K562 (cell line): ENCODE measurements at regions not wholly inside any gene's neighbourhood (a gene's known extent, or its start where the extent isn't known, plus 50 kb on each side); places are given as distances from the start of the nearest gene placed in this dataset.

Source experiments
- ATAC-seq: fragments of 200-7000 bp; cut with Tn5 transposase; 3 replicates; pipeline ENCODE4 v1.9.1; 2020; ENCODE audit warnings: moderate library complexity
- BruUV-seq: library from RNA; stranded (reverse); fragments of 400-500 nt; replicated peaks from 2 replicates; lab custom pipeline; 2021; lab: Mats Ljungman, UMichigan
- CTCF ChIA-PET: fragments of 300-600 bp; formaldehyde crosslinking; extraction: SDS; loops from one replicate; lab custom pipeline; 2021; ENCODE audit warnings: low intra/inter-chr PET ratio; lab: Yijun Ruan, JAX
- POLR2A ChIA-PET: fragments of 300-600, 350-650 bp; sonication (Branson Sonifier 250); formaldehyde crosslinking; extraction: SDS; loops from one replicate; lab custom pipeline; 2021; ENCODE audit warnings: antibody characterized with exemption, inconsistent platforms; lab: Yijun Ruan, JAX
- DNase-seq, 4 experiments: peaks; one replicate each; pipeline versions ENCODE4 v3.0.0 to v3.0.0-alpha.2; 2011 to 2018; ENCODE audit warnings: low spot score in 3 of 4, mixed read lengths in 3 of 4; ENCODE audit errors: extremely low read depth in 1 of 4
- FAIRE-seq: peaks from 2 replicates; lab custom pipeline; 2011; peaks lifted over from hg19 to GRCh38; lab: Jason Lieb, UNC
- H2AFZ ChIP-seq: 2 replicates; pipeline ENCODE4 v1.6.0; 2011; ENCODE audit warnings: low read depth, low read length, control low read depth, inconsistent platforms
- H3K27ac ChIP-seq: fragments of 200-600 bp; 3 replicates; pipeline ENCODE4 v1.8.0; 2011; ENCODE audit warnings: low read depth, mild to moderate bottlenecking, control low read depth, inconsistent platforms, low read length, moderate library complexity, mixed read lengths; ENCODE audit errors: extremely low read depth
- H3K27me3 ChIP-seq, 2 experiments: fragments of 300-600 bp in 1 of 2; 2 replicates in 1 of 2; 3 replicates in 1 of 2; pipeline versions ENCODE4 v1.6.0 to v1.8.0; 2011; ENCODE audit warnings: inconsistent platforms in 2 of 2, low read length in 2 of 2, mild to moderate bottlenecking in 1 of 2, mixed read lengths in 1 of 2, moderate library complexity in 1 of 2; ENCODE audit not compliant: control insufficient read depth in 2 of 2, insufficient read depth in 2 of 2
- H3K36me3 ChIP-seq: fragments of 300-600 bp; 3 replicates; pipeline ENCODE4 v1.8.0; 2011; ENCODE audit warnings: mild to moderate bottlenecking, low read length, inconsistent platforms; ENCODE audit not compliant: control insufficient read depth, insufficient read depth
- H3K4me1 ChIP-seq, 2 experiments: fragments of 200-600 bp in 1 of 2; replicated peaks in 1 of 2; 2 replicates in 1 of 2; 3 replicates in 1 of 2; pipeline versions ENCODE4 v1.5.1 to v1.8.0; 2011; ENCODE audit warnings: inconsistent platforms in 2 of 2, low read length in 2 of 2, mild to moderate bottlenecking in 1 of 2, mixed read lengths in 1 of 2, moderate library complexity in 1 of 2; ENCODE audit not compliant: control insufficient read depth in 2 of 2, insufficient read depth in 2 of 2
- H3K4me2 ChIP-seq: 2 replicates; pipeline ENCODE4 v1.6.1; 2011; ENCODE audit warnings: low read length, control low read depth, inconsistent platforms, mixed read lengths; ENCODE audit not compliant: insufficient read depth
- H3K4me3 ChIP-seq: fragments of 200-600 bp; sonication (generic), shearing (Covaris generic); 2 replicates; pipeline ENCODE4 v1.5.1; 2016; ENCODE audit warnings: control low read depth, inconsistent platforms
- H3K79me2 ChIP-seq: fragments of 200-600 bp; 3 replicates; pipeline ENCODE4 v1.8.0; 2011; ENCODE audit warnings: low read length, inconsistent platforms; ENCODE audit not compliant: control insufficient read depth, insufficient read depth
- H3K9ac ChIP-seq, 2 experiments: 2 replicates each; pipeline versions ENCODE4 v1.6.0 to v1.6.1; 2011; ENCODE audit warnings: low read depth in 2 of 2, low read length in 2 of 2, control low read depth in 1 of 2, inconsistent platforms in 1 of 2, mild to moderate bottlenecking in 1 of 2, mixed read lengths in 1 of 2; ENCODE audit not compliant: insufficient read depth in 1 of 2
- H3K9me1 ChIP-seq: one replicate; pipeline ENCODE4 v1.6.0; 2011; ENCODE audit warnings: inconsistent platforms, mild to moderate bottlenecking, low read length, moderate library complexity; ENCODE audit not compliant: control insufficient read depth, insufficient read depth
- H3K9me3 ChIP-seq: replicated peaks from 2 replicates; pipeline ENCODE4 v1.5.1; 2011; ENCODE audit warnings: low read depth, low read length, inconsistent platforms; ENCODE audit not compliant: control insufficient read depth, insufficient read depth
- H4K20me1 ChIP-seq: replicated peaks from 2 replicates; pipeline ENCODE4 v1.6.1; 2011; ENCODE audit warnings: low read length, inconsistent platforms, mixed read lengths; ENCODE audit not compliant: control insufficient read depth, insufficient read depth
- JUN ChIP-seq, 2 experiments: sonication (generic) in 1 of 2; formaldehyde crosslinking in 1 of 2; IDR thresholded peaks; 2 replicates each; pipeline versions ENCODE4 v1.6.1 to v1.8.0; 2012 to 2022; ENCODE audit warnings: borderline replicate concordance in 2 of 2, mild to moderate bottlenecking in 2 of 2, improper control_type of control experiment in 1 of 2, low read depth in 1 of 2, low read length in 1 of 2, missing genetic modification reagents in 1 of 2
- KDM1A ChIP-seq, 2 experiments: fragments of 450-650 bp; IDR thresholded peaks; 2 replicates each; pipeline ENCODE4 v1.6.1; 2016; ENCODE audit warnings: mild to moderate bottlenecking in 2 of 2
- SFPQ ChIP-seq: fragments of 200-400 bp; formaldehyde crosslinking; IDR thresholded peaks from 2 replicates; pipeline ENCODE4 v1.6.1; 2017; ENCODE audit warnings: mild to moderate bottlenecking, low read depth, low read length, moderate library complexity
- SRSF1 ChIP-seq: fragments of 200-400 bp; formaldehyde crosslinking; IDR thresholded peaks from 2 replicates; pipeline ENCODE4 v1.6.1; 2017; ENCODE audit warnings: mild to moderate bottlenecking, low read depth, low read length, moderate library complexity
- ZNF609 ChIP-seq: sonication (generic); formaldehyde crosslinking; IDR thresholded peaks from 2 replicates; pipeline ENCODE4 v1.8.1; 2023; ENCODE audit warnings: missing genetic modification reagents, mild to moderate bottlenecking, borderline replicate concordance
- ZSCAN29 ChIP-seq: fragments of 450-650 bp; IDR thresholded peaks from 2 replicates; pipeline ENCODE4 v1.6.1; 2017
- WGBS: fragments of 100-300 bp; shearing (Covaris generic); methylation state at CpG from one replicate; pipeline ENCODE4 v1.1.6; 2016; ENCODE audit warnings: low coverage, mixed read lengths; ENCODE audit not compliant: insufficient coverage; ENCODE audit errors: missing lambda C conversion rate; 5-methylcytosine and 5-hydroxymethylcytosine counted together
- in situ Hi-C: fragments of 300-500 bp; cut with MboI; formaldehyde crosslinking; loops from 4 replicates; pipeline ENCODE4 v1.15.0; 2018; ENCODE audit warnings: inconsistent platforms, mixed read lengths
- intact Hi-C: fragments of 100-400 bp; cut with micrococcal nuclease; formaldehyde crosslinking; loops from 2 replicates; pipeline ENCODE4 v1.14.2; 2022

- in situ Hi-C loops, result no loop called here
- FAIRE-seq, result no peak
- H4K20me1 ChIP-seq, result peaks cover 13% of the 10 kb centered on the region; the same call in 1 of the 2 replicates
- intact Hi-C loops, result no loop called here
- no peak for ATAC-seq
- H3K79me2 ChIP-seq, result no peaks in the 10 kb centered on the region
- ChIA-PET CTCF (no interaction called here), POLR2A (interaction anchor here (0.6 kb wide), 1 partner anchor 38 kb away, joined by 3 read pairs; no protein-coding TSS in a partner anchor)
- BruUV-seq, result no TSS peak
- DNase-seq, result no peak
- 2% methylated on average over 7 of the region's 7 CpGs for WGBS
- no peaks in the 10 kb centered on the region for H3K4me1 ChIP-seq
- no peak for TF ChIP-seq KDM1A (IDR thresholded peaks at IDR 0.05)
- TF ChIP-seq ZSCAN29, result peak; percentile 78
- H3K36me3 ChIP-seq, result no peaks in the 10 kb centered on the region
- no peaks in the 10 kb centered on the region for H3K9me3 ChIP-seq
- H3K9ac ChIP-seq, result no peak overlapping the region
- H3K27ac ChIP-seq, result no peak overlapping the region
- peaks cover 19 to 85% of the 10 kb centered on the region in 2 experiments; a peak in 4 of 5 replicates for H3K27me3 ChIP-seq
- no peak overlapping the region for H2AFZ ChIP-seq
- no peak overlapping the region for H3K4me3 ChIP-seq
- no peak overlapping the region for H3K4me2 ChIP-seq
- no peaks in the 10 kb centered on the region for H3K9me1 ChIP-seq
Measured at GRCh38 chr12:109653890-109654289, 59.7 kb upstream of the FAM222A start.

- no TSS peak for BruUV-seq
- in situ Hi-C loops, result no loop called here
- H3K9me3 ChIP-seq, result no peaks in the 10 kb centered on the region
- H4K20me1 ChIP-seq, result peaks cover 13% of the 10 kb centered on the region; the same call in 1 of the 2 replicates
- no peaks in the 10 kb centered on the region for H3K79me2 ChIP-seq
- no peaks in the 10 kb centered on the region for H3K4me1 ChIP-seq
- no peaks in the 10 kb centered on the region for H3K9me1 ChIP-seq
- CTCF ChIA-PET, result no interaction called here
- H3K36me3 ChIP-seq, result no peaks in the 10 kb centered on the region
- H3K4me2 ChIP-seq, result no peak overlapping the region
- no peak for FAIRE-seq
- H2AFZ ChIP-seq, result no peak overlapping the region
- no peak overlapping the region for H3K27ac ChIP-seq
- no peak for DNase-seq
- no peak overlapping the region for H3K4me3 ChIP-seq
- no peak for ATAC-seq
- WGBS, result 18% methylated on average over 13 of the region's 13 CpGs
- POLR2A ChIA-PET, result interaction anchor here (0.6 kb wide), 1 partner anchor 524 kb away, joined by 3 read pairs; no protein-coding TSS in a partner anchor
- intact Hi-C loops, result no loop called here
- no peak overlapping the region for H3K9ac ChIP-seq
- peaks cover 23 to 83% of the 10 kb centered on the region in 2 experiments for H3K27me3 ChIP-seq
- TF ChIP-seq JUN (IDR thresholded peaks at IDR 0.05; ENCODE audit: borderline replicate concordance, low read depth, low read length), result no peak
- TF ChIP-seq JUN (CRISPR knock-in tag; IDR thresholded peaks at IDR 0.05; ENCODE audit: borderline replicate concordance), result no peak
- no peak for TF ChIP-seq SRSF1
- TF ChIP-seq ZNF609 (CRISPR knock-in tag), result no peak
- no peak for TF ChIP-seq SFPQ
Measured at GRCh38 chr12:109654357-109654756, 59.3 kb upstream of the FAM222A start.
